Calu3 (cell line): ENCODE measurements at regions not wholly inside any gene's neighbourhood (a gene's known extent, or its start where the extent isn't known, plus 50 kb on each side); places are given as distances from the start of the nearest gene placed in this dataset.

Experiments
- BruUV-seq: library from RNA; stranded (reverse); fragments of 400-500 nt; replicated peaks from 2 replicates; lab custom pipeline; 2021; lab: Mats Ljungman, UMichigan
- CTCF ChIA-PET: fragments of 300-600 bp; sonication (Branson Sonifier 250); formaldehyde crosslinking; loops from one replicate; lab custom pipeline; 2022; ENCODE audit warnings: antibody characterized with exemption; lab: Charles Lee
- DNase-seq: peaks from one replicate; pipeline ENCODE4 v3.0.0; 2022
- H3K27ac Mint-ChIP-seq: one replicate; pipeline ENCODE4 v1.8.0; 2022; ENCODE audit warnings: mixed read lengths; ENCODE audit not compliant: unreplicated experiment
- H3K27me3 Mint-ChIP-seq: one replicate; pipeline ENCODE4 v1.8.0; 2022; ENCODE audit warnings: mixed read lengths; ENCODE audit not compliant: unreplicated experiment
- H3K36me3 Mint-ChIP-seq: one replicate; pipeline ENCODE4 v1.8.0; 2022; ENCODE audit warnings: mild to moderate bottlenecking, moderate library complexity, mixed read lengths; ENCODE audit not compliant: insufficient read depth, unreplicated experiment
- H3K4me1 Mint-ChIP-seq: one replicate; pipeline ENCODE4 v1.8.0; 2022; ENCODE audit warnings: mild to moderate bottlenecking, low read depth, mixed read lengths; ENCODE audit not compliant: unreplicated experiment
- H3K4me3 Mint-ChIP-seq: one replicate; pipeline ENCODE4 v1.8.0; 2022; ENCODE audit warnings: mild to moderate bottlenecking, low read depth, moderate library complexity, mixed read lengths; ENCODE audit not compliant: unreplicated experiment
- H3K9me3 Mint-ChIP-seq: one replicate; pipeline ENCODE4 v1.8.0; 2022; ENCODE audit warnings: low read depth, mixed read lengths; ENCODE audit not compliant: unreplicated experiment
- CTCF ChIP-seq: fragments of 200-600 bp; IDR thresholded peaks from one replicate; pipeline ENCODE4 v1.8.0; 2022; ENCODE audit warnings: antibody characterized with exemption; ENCODE audit not compliant: unreplicated experiment
- intact Hi-C: fragments of 100-400 bp; cut with micrococcal nuclease; formaldehyde crosslinking; loops from one replicate; pipeline ENCODE4 v1.10.0; 2022; ENCODE audit not compliant: unreplicated experiment

GRCh38 chr3:159238646-159239045 is 436.8 kb downstream of the MFSD1 start:
- intact Hi-C loops = no loop called here
- Mint-ChIP-seq H3K4me3 (no peak overlapping the region), H3K27me3 (no peaks in the 10 kb centered on the region), H3K4me1 (peaks cover 17% of the 10 kb centered on the region), H3K27ac (no peak overlapping the region), H3K9me3 (no peaks in the 10 kb centered on the region), H3K36me3 (no peaks in the 10 kb centered on the region)
- CTCF ChIA-PET = interaction anchor here (1.0 to 2.1 kb wide), 2 partner anchors 9 to 39 kb away, joined by 4 to 7 read pairs; no protein-coding TSS in a partner anchor
- BruUV-seq = no TSS peak
- no peak for TF ChIP-seq CTCF
- no peak for DNase-seq

GRCh38 chr3:159239059-159239458 is 437.2 kb downstream of the MFSD1 start:
- no peak for DNase-seq
- CTCF ChIA-PET = interaction anchor here (1.0 to 2.1 kb wide), 2 partner anchors 10 to 39 kb away, joined by 4 to 7 read pairs; no protein-coding TSS in a partner anchor
- Mint-ChIP-seq H3K27ac (no peak overlapping the region), H3K4me1 (peaks cover 17% of the 10 kb centered on the region), H3K9me3 (no peaks in the 10 kb centered on the region), H3K4me3 (no peak overlapping the region), H3K36me3 (no peaks in the 10 kb centered on the region), H3K27me3 (no peaks in the 10 kb centered on the region)
- TF ChIP-seq CTCF = no peak
- intact Hi-C loops = no loop called here
- no TSS peak for BruUV-seq

GRCh38 chr3:159244933-159245332 is 443.1 kb downstream of the MFSD1 start:
- DNase-seq = no peak
- Mint-ChIP-seq H3K9me3 (no peaks in the 10 kb centered on the region), H3K27ac (no peak overlapping the region), H3K4me3 (no peak overlapping the region), H3K27me3 (no peaks in the 10 kb centered on the region), H3K36me3 (no peaks in the 10 kb centered on the region), H3K4me1 (peaks cover 8% of the 10 kb centered on the region)
- TF ChIP-seq CTCF = no peak
- intact Hi-C loops = no loop called here
- BruUV-seq = no TSS peak
- CTCF ChIA-PET = interaction anchor here (1.4 kb wide), 1 partner anchor 137 kb away, joined by 3 read pairs; no protein-coding TSS in a partner anchor

GRCh38 chr3:159245871-159246270 is 444.0 kb downstream of the MFSD1 start:
- CTCF ChIA-PET = interaction anchor here (0.9 to 1.3 kb wide), 4 partner anchors 79 to 330 kb away, joined by 3 to 4 read pairs (median 4); no protein-coding TSS in a partner anchor
- Mint-ChIP-seq H3K36me3 (no peaks in the 10 kb centered on the region), H3K27me3 (no peaks in the 10 kb centered on the region), H3K4me1 (peaks cover 9% of the 10 kb centered on the region), H3K9me3 (no peaks in the 10 kb centered on the region), H3K4me3 (no peak overlapping the region), H3K27ac (no peak overlapping the region)
- intact Hi-C loops = no loop called here
- no TSS peak for BruUV-seq
- no peak for DNase-seq
- TF ChIP-seq CTCF = no peak
